ENCODE measurements at regions not wholly inside any gene's neighbourhood (a gene's known extent, or its start where the extent isn't known, plus 50 kb on each side); places are given as distances from the start of the nearest gene placed in this dataset.

DNA sequence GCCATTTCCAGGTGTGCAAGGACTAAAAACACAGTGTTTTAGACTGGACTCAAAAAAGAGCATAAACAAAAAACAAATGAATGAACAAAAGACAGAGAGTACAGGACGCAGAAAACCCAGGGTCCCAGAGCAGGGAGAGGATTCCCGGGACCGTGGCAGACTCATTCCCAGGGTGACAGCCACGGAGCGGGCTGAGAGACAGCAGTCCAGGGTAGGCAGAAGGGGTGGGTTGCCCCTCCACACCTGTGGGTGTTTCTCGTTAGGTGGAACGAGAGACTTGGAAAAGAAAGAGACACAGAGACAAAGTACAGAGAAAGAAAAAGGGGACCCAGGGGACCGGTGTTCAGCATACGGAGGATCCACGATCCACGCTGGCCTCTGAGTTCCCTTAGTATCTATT is 273.4 kb downstream of the EIPR1 start:
- TF ChIP-seq, protein P1, sequence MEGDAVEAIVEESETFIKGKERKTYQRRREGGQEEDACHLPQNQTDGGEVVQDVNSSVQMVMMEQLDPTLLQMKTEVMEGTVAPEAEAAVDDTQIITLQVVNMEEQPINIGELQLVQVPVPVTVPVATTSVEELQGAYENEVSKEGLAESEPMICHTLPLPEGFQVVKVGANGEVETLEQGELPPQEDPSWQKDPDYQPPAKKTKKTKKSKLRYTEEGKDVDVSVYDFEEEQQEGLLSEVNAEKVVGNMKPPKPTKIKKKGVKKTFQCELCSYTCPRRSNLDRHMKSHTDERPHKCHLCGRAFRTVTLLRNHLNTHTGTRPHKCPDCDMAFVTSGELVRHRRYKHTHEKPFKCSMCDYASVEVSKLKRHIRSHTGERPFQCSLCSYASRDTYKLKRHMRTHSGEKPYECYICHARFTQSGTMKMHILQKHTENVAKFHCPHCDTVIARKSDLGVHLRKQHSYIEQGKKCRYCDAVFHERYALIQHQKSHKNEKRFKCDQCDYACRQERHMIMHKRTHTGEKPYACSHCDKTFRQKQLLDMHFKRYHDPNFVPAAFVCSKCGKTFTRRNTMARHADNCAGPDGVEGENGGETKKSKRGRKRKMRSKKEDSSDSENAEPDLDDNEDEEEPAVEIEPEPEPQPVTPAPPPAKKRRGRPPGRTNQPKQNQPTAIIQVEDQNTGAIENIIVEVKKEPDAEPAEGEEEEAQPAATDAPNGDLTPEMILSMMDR (IDR thresholded peaks at IDR 0.05): no peak
- TF ChIP-seq POLR2A (IDR thresholded peaks at IDR 0.05): no peak

Data from body of pancreas (tissue), 4 donors.